ENCODE measurements at regions not wholly inside any gene's neighbourhood (a gene's known extent, or its start where the extent isn't known, plus 50 kb on each side); places are given as distances from the start of the nearest gene placed in this dataset.

GRCh38 chr4:159541143-159541542, 438.3 kb downstream of the RAPGEF2 start:
- H3K36me3 ChIP-seq (ENCODE audit: control insufficient read depth in 2 of 4, insufficient read depth in 4 of 4, low read length in 3 of 4), result no peaks in the 10 kb centered on the region; a peak in 1 of 8 replicates
- 90% methylated on average over 2 of the region's 2 CpGs; no CpG with 5 or more reads in 1 of the 2 experiments for WGBS, 2 experiments (ENCODE audit: extremely low coverage in 1 of 2, insufficient coverage in 1 of 2, insufficient read length in 1 of 2, insufficient replicate concordance in 2 of 2, low coverage in 1 of 2, low lambda C conversion rate in 2 of 2, missing lambda C conversion rate in 1 of 2)
- H3K4me2 ChIP-seq (ENCODE audit: insufficient read depth in 1 of 2, low read depth in 2 of 2, low read length in 2 of 2), result no peak overlapping the region
- TF ChIP-seq HDAC2 (IDR thresholded peaks at IDR 0.05; ENCODE audit: borderline replicate concordance in 1 of 2, low read depth in 2 of 2, low read length in 2 of 2) (no peak), TAF1 (IDR thresholded peaks at IDR 0.05; ENCODE audit: low read depth, low read length) (no peak), RAD21 (IDR thresholded peaks at IDR 0.05 in 1 of 2, conservative IDR thresholded peaks at IDR 0.05 in 1 of 2; ENCODE audit: low read depth in 2 of 2, low read length in 2 of 2) (peak; percentile 8 to 15; a peak in 1 of 4 replicates)
- TF ChIP-seq, protein P1, sequence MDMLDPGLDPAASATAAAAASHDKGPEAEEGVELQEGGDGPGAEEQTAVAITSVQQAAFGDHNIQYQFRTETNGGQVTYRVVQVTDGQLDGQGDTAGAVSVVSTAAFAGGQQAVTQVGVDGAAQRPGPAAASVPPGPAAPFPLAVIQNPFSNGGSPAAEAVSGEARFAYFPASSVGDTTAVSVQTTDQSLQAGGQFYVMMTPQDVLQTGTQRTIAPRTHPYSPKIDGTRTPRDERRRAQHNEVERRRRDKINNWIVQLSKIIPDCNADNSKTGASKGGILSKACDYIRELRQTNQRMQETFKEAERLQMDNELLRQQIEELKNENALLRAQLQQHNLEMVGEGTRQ (IDR thresholded peaks at IDR 0.05; ENCODE audit: low read length), result no peak
- no peak overlapping the region for H2BK120ac ChIP-seq (replicated peaks; ENCODE audit: low read depth, low read length)
- no peak overlapping the region for H2AFZ ChIP-seq (ENCODE audit: low read length)
- H3K9ac ChIP-seq (replicated peaks in 1 of 4; ENCODE audit: extremely low read depth in 1 of 4, low read depth in 3 of 4, low read length in 3 of 4), result no peak overlapping the region
- peaks cover 3 to 9% (median 4%) of the 10 kb centered on the region in 4 experiments; a peak in 4 of 7 replicates for H3K4me1 ChIP-seq (replicated peaks in 1 of 4; ENCODE audit: control insufficient read depth in 3 of 4, insufficient read depth in 4 of 4, low read length in 3 of 4)
- no peak overlapping the region for H3K14ac ChIP-seq (ENCODE audit: insufficient read length)
- H3K9me3 ChIP-seq (ENCODE audit: insufficient read depth in 2 of 2, low read depth in 1 of 2, low read length in 1 of 2), result peaks cover 8 to 11% of the 10 kb centered on the region in 2 experiments; a peak in 3 of 4 replicates
- no peak overlapping the region for H2AK5ac ChIP-seq (ENCODE audit: low read depth, low read length)
- H3K23me2 ChIP-seq (ENCODE audit: low read depth, low read length), result no peaks in the 10 kb centered on the region; the same call in 1 of the 2 replicates
- H3K23ac ChIP-seq (ENCODE audit: insufficient read length), result no peak overlapping the region
- H3K79me1 ChIP-seq (ENCODE audit: low read depth, low read length), result no peaks in the 10 kb centered on the region
- H4K91ac ChIP-seq (replicated peaks; ENCODE audit: insufficient read length, low read length), result no peak overlapping the region
- H3K27me3 ChIP-seq (replicated peaks in 1 of 4; ENCODE audit: control insufficient read depth in 3 of 4, extremely low read depth in 1 of 4, insufficient read depth in 3 of 4, low read length in 3 of 4), result no peaks in the 10 kb centered on the region
- H3K27ac ChIP-seq (ENCODE audit: low read depth, low read length), result no peak overlapping the region
- H4K8ac ChIP-seq (ENCODE audit: extremely low read depth, insufficient read depth, low read length), result no peak overlapping the region
- no peaks in the 10 kb centered on the region for H4K20me1 ChIP-seq (replicated peaks in 1 of 2; ENCODE audit: control insufficient read depth in 1 of 2, insufficient read depth in 2 of 2, low read length in 2 of 2)
- no peak for FAIRE-seq
- no peak overlapping the region for H4K5ac ChIP-seq (ENCODE audit: insufficient read length, low read depth, low read length)
- H3K4ac ChIP-seq (replicated peaks; ENCODE audit: insufficient read length, low read depth, low read length), result no peak overlapping the region
- no peak overlapping the region for H3K18ac ChIP-seq (ENCODE audit: extremely low read depth, low read length)
- H2BK5ac ChIP-seq (ENCODE audit: low read depth, low read length), result no peak overlapping the region
- H2BK15ac ChIP-seq (ENCODE audit: low read length), result no peak overlapping the region
- no peak for DNase-seq (ENCODE audit: low read depth in 1 of 2, low spot score in 2 of 2)
- no peaks in the 10 kb centered on the region for H3K79me2 ChIP-seq (ENCODE audit: control insufficient read depth in 1 of 2, insufficient read depth in 2 of 2, low read length in 2 of 2)
- CTCF ChIA-PET (ENCODE audit: partially characterized antibody), result interaction anchor here (1.0 kb wide), 1 partner anchor 15 kb away, joined by 3 read pairs; no protein-coding TSS in a partner anchor
- H2BK20ac ChIP-seq (ENCODE audit: low read length), result no peak overlapping the region
- H3K56ac ChIP-seq (replicated peaks; ENCODE audit: insufficient read length, low read depth, low read length), result no peak overlapping the region
- no peak overlapping the region for H3K4me3 ChIP-seq (ENCODE audit: extremely low read depth in 1 of 4, insufficient read depth in 2 of 4, low read depth in 3 of 4, low read length in 4 of 4)
- H2BK12ac ChIP-seq (ENCODE audit: low read depth, low read length), result no peak overlapping the region
- POLR2A ChIA-PET (ENCODE audit: partially characterized antibody), result no interaction called here

All from H1 (cell line).